GM12892 (cell line): ENCODE measurements at regions not wholly inside any gene's neighbourhood (a gene's known extent, or its start where the extent isn't known, plus 50 kb on each side); places are given as distances from the start of the nearest gene placed in this dataset.

ENCODE experiments used
- POLR2A ChIP-seq: IDR thresholded peaks from 2 replicates; pipeline ENCODE4 v1.6.1; 2011; ENCODE audit warnings: low read depth, low read length, control low read depth
- POLR2AphosphoS5 ChIP-seq: IDR thresholded peaks from 2 replicates; pipeline ENCODE4 v1.6.1; 2011; ENCODE audit warnings: low read depth, low read length, control low read depth

DNA sequence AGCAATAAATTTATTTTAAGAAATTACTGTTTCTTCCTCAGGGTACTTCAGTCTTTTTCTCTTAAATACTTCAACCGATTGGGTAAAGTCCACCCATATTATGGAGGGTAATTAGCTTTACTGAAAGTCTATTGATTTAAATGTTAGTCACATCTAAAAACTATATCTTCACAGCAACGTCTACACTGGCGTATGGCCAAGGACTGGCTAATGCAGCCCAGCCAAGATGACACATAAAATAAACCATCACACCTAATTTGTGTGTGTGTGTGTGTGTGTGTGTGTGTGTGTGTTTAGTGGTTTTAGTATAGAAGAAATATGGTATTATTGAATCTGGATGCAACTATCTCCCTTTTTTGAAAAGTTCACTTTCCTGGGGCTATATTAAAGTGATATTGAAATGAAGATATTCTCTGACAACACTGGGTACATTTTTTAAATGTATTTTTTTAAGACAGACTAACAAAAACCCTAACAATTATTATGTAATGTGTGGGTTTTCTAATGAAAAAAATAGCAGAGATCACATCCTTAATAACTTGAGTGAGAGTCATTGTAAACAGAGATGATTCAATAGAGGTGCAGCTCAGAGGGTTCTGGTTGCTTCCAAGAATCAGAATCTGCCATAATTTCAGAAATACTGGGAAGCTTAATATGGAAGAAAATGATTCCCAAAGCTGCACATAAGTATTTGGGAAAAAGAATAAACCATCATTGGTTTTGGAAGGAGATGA, 584.2 kb upstream of the MBL2 start:
- TF ChIP-seq POLR2AphosphoS5 (no peak), POLR2A (no peak)
